ENCODE measurements at regions not wholly inside any gene's neighbourhood (a gene's known extent, or its start where the extent isn't known, plus 50 kb on each side); places are given as distances from the start of the nearest gene placed in this dataset.

DNA sequence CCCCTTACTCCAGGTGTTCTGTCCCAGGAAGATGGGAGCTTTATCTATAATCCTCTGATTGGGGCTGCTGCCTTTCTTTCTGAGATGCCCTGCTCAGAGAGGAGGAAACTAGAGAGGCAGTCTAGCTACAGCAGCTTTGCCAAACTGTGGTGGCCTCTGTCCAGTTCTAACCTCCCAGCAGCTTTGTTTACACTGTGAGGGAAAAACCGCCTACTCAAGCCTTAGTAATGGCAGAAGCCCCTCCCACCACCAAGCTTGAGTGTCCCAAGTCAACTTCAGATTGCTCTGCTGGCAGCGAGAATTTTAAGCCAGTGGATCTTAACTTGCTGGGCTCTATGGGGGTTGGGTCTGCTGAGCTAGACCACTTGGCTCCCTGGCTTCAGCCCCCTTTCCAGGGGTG lies 394.9 kb upstream of the PABPC5 start:
- TF ChIP-seq CTCF (conservative IDR thresholded peaks at IDR 0.05; ENCODE audit: low read depth, low read length) (no peak), EZH2 (IDR thresholded peaks at IDR 0.05; ENCODE audit: low read length, unreplicated experiment) (no peak), EZH2phosphoT487 (IDR thresholded peaks at IDR 0.05; ENCODE audit: borderline replicate concordance, low read length) (no peak)

Data from PC-3 (cell line).